Activated CD8-positive, alpha-beta T cell treated with anti-CD3 and anti-CD28 coated beads for 36 hours (primary cell): ENCODE measurements at regions not wholly inside any gene's neighbourhood (a gene's known extent, or its start where the extent isn't known, plus 50 kb on each side); places are given as distances from the start of the nearest gene placed in this dataset.
"Not testable (repeated sequence)": the region's sequence is repeated elsewhere in the genome, so short reads cannot be mapped to it uniquely, and the experiment has no call there.

Experiments used
- ATAC-seq: fragments of 200-7000 bp; cut with Tn5 transposase; one replicate; pipeline ENCODE4 v1.10.0; 2021; ENCODE audit warnings: mild to moderate bottlenecking, moderate library complexity
- CTCF ChIA-PET: fragments of 350-600 bp; sonication (Branson Sonifier 250); formaldehyde crosslinking; loops from one replicate; lab custom pipeline; 2021; ENCODE audit warnings: antibody characterized with exemption; lab: Charles Lee
- POLR2A ChIA-PET: fragments of 350-600 bp; sonication (Branson Sonifier 250); formaldehyde crosslinking; loops from one replicate; lab custom pipeline; 2021; ENCODE audit warnings: antibody characterized with exemption; lab: Charles Lee
- DNase-seq: peaks from one replicate; pipeline ENCODE4 v3.0.0-alpha.2; 2020
- H3K27ac Mint-ChIP-seq: one replicate; pipeline ENCODE4 v1.8.0; 2021; ENCODE audit warnings: mild to moderate bottlenecking, mixed read lengths
- H3K27me3 Mint-ChIP-seq: one replicate; pipeline ENCODE4 v1.8.0; 2021; ENCODE audit warnings: mixed read lengths
- H3K36me3 Mint-ChIP-seq: one replicate; pipeline ENCODE4 v1.8.0; 2021; ENCODE audit warnings: low read depth, mixed read lengths
- H3K4me1 Mint-ChIP-seq: one replicate; pipeline ENCODE4 v1.8.0; 2021; ENCODE audit warnings: low read depth, mixed read lengths
- H3K4me3 Mint-ChIP-seq: one replicate; pipeline ENCODE4 v1.8.0; 2021; ENCODE audit warnings: mild to moderate bottlenecking, moderate library complexity, mixed read lengths
- H3K9me3 Mint-ChIP-seq: one replicate; pipeline ENCODE4 v1.8.0; 2021; ENCODE audit warnings: mixed read lengths
- intact Hi-C: fragments of 100-400 bp; cut with micrococcal nuclease; formaldehyde crosslinking; loops from one replicate; pipeline ENCODE4 v1.10.0; 2022
- TF ChIP-seq, protein P1 (sequence below): fragments of 200-600 bp; IDR thresholded peaks from one replicate; pipeline ENCODE4 v1.8.0; 2022; ENCODE audit warnings: antibody characterized with exemption, mild to moderate bottlenecking

DNA sequence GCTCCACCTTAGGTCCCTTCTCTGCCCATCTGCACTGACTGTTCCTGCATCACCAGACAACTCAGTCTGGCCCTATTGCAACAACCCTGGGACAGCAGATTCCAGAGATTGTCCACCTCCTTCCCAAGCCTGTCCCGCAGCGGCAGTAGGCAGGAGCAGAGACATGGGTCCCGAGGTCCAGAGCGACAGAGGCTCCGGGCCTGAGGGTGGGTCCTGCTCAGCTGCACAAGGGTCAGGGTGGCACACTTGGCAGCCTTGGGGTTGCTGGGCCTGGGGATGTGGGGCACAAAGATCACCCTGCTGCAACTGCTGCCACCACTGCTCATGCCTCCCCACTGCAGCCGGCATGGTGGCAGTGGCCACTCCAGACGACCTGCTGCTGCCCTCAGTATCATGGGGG is 674.5 kb downstream of the SH3BGRL start:
- Mint-ChIP-seq H3K9me3 (no peaks in the 10 kb centered on the region), H3K36me3 (no peaks in the 10 kb centered on the region), H3K27ac (no peak overlapping the region), H3K4me3 (no peak overlapping the region), H3K4me1 (no peaks in the 10 kb centered on the region), H3K27me3 (no peaks in the 10 kb centered on the region)
- TF ChIP-seq, protein P1, sequence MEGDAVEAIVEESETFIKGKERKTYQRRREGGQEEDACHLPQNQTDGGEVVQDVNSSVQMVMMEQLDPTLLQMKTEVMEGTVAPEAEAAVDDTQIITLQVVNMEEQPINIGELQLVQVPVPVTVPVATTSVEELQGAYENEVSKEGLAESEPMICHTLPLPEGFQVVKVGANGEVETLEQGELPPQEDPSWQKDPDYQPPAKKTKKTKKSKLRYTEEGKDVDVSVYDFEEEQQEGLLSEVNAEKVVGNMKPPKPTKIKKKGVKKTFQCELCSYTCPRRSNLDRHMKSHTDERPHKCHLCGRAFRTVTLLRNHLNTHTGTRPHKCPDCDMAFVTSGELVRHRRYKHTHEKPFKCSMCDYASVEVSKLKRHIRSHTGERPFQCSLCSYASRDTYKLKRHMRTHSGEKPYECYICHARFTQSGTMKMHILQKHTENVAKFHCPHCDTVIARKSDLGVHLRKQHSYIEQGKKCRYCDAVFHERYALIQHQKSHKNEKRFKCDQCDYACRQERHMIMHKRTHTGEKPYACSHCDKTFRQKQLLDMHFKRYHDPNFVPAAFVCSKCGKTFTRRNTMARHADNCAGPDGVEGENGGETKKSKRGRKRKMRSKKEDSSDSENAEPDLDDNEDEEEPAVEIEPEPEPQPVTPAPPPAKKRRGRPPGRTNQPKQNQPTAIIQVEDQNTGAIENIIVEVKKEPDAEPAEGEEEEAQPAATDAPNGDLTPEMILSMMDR, result no peak
- ATAC-seq (no peak), DNase-seq (no peak)
- intact Hi-C loops, result no loop called here
- CTCF ChIA-PET, result no interaction called here
- POLR2A ChIA-PET, result no interaction called here

- DNase-seq (no peak), ATAC-seq (no peak)
- intact Hi-C loops, result no loop called here
- POLR2A ChIA-PET, result no interaction called here
- Mint-ChIP-seq H3K4me1 (no peaks in the 10 kb centered on the region), H3K36me3 (no peaks in the 10 kb centered on the region), H3K9me3 (no peaks in the 10 kb centered on the region), H3K27ac (no peak overlapping the region), H3K4me3 (no peak overlapping the region), H3K27me3 (no peaks in the 10 kb centered on the region)
- CTCF ChIA-PET, result no interaction called here
- TF ChIP-seq, protein P1, result no peak
Observed at GRCh38 chrX:81890521-81890920, 688.6 kb downstream of the SH3BGRL start.

- intact Hi-C loops, result no loop called here
- TF ChIP-seq, protein P1, result no peak
- ATAC-seq, result no peak
- Mint-ChIP-seq H3K36me3 (no peaks in the 10 kb centered on the region), H3K27me3 (no peaks in the 10 kb centered on the region), H3K27ac (no peak overlapping the region), H3K9me3 (no peaks in the 10 kb centered on the region), H3K4me1 (no peaks in the 10 kb centered on the region), H3K4me3 (no peak overlapping the region)
- CTCF ChIA-PET, result no interaction called here
- POLR2A ChIA-PET, result no interaction called here
- no peak for DNase-seq
Observed at GRCh38 chrX:81900522-81900921, 698.6 kb downstream of the SH3BGRL start.

- H3K9me3 Mint-ChIP-seq, result no peaks in the 10 kb centered on the region
- intact Hi-C loops, result no loop called here
- H3K4me1 Mint-ChIP-seq, result no peaks in the 10 kb centered on the region
- H3K36me3 Mint-ChIP-seq, result no peaks in the 10 kb centered on the region
- ATAC-seq (no peak), DNase-seq (no peak)
- H3K27ac Mint-ChIP-seq, result no peak overlapping the region
- TF ChIP-seq, protein P1, result no peak
- no peak overlapping the region for H3K4me3 Mint-ChIP-seq
- H3K27me3 Mint-ChIP-seq, result no peaks in the 10 kb centered on the region
- ChIA-PET POLR2A (interaction anchor here (0.8 kb wide), 1 partner anchor 663 kb away, joined by 3 read pairs; no protein-coding TSS in a partner anchor), CTCF (no interaction called here)
Observed at GRCh38 chrX:81925812-81926211, 723.9 kb downstream of the SH3BGRL start.

- POLR2A ChIA-PET, ATAC-seq, H3K4me3 Mint-ChIP-seq, H3K36me3 Mint-ChIP-seq, H3K27me3 Mint-ChIP-seq, CTCF ChIA-PET, DNase-seq, intact Hi-C loops, H3K27ac Mint-ChIP-seq, H3K4me1 Mint-ChIP-seq, H3K9me3 Mint-ChIP-seq: not testable (repeated sequence)
Observed at GRCh38 chrX:81945911-81946310, 744.0 kb downstream of the SH3BGRL start.

GRCh38 chrX:81957318-81957717 is 755.4 kb downstream of the SH3BGRL start:
- Mint-ChIP-seq H3K4me3 (no peak overlapping the region), H3K36me3 (no peaks in the 10 kb centered on the region), H3K9me3 (no peaks in the 10 kb centered on the region), H3K4me1 (no peaks in the 10 kb centered on the region), H3K27ac (no peak overlapping the region), H3K27me3 (no peaks in the 10 kb centered on the region)
- ChIA-PET POLR2A (no interaction called here), CTCF (interaction anchor here (2.2 kb wide), 1 partner anchor 719 kb away, joined by 7 read pairs; no protein-coding TSS in a partner anchor)
- ATAC-seq (no peak), DNase-seq (no peak)
- TF ChIP-seq, protein P1, result no peak
- intact Hi-C loops, result no loop called here
